HG03060 (cell line): ENCODE measurements at regions not wholly inside any gene's neighbourhood (a gene's known extent, or its start where the extent isn't known, plus 50 kb on each side); places are given as distances from the start of the nearest gene placed in this dataset.
"Not testable (repeated sequence)": the region's sequence is repeated elsewhere in the genome, so short reads cannot be mapped to it uniquely, and the experiment has no call there.

Source experiments
- ATAC-seq: cut with Tn5 transposase; IDR thresholded peaks from one replicate; pipeline ENCODE4 v1.9.1; 2021; ENCODE audit warnings: low read depth, moderate number of reproducible peaks; ENCODE audit not compliant: unreplicated experiment

DNA sequence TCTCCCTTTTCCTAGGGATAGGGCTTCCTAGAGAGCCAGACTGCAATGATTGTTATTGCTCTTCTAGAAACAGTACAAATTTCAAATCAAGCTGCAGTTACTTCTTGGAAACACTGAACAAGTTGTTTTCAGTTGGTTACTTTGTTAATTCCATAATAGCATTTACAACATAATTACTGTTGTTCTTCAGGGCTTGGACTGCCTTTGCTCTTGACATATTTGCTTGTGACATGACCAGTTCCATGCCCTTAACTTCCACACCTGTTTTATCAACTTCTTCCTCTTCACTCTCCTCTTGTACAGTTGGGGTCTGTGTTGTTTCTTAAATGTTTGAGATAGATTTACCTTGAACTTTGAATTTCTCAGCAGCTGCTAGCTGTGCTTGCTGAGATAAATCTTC is 104.4 kb downstream of the SEC23IP start:
- ATAC-seq: no peak

DNA sequence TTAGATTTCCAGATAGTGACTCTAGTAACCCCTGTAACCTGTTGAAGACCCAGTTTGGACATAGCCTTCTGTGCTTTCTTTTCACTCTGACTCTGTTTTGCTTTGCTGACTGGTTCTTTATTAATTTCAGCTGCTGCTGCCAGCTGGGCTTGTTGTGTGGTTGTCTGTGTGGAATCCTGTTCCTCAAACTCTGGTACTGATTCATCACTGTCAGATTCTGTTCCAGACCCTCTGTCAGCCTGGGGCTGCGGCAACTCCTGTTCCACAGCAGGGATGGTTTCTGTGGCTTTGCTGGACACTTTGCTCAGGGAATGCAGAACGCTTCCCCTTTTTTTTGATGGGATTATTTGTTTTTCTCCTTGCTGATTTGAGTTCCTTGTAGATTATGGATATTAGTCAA is 104.9 kb downstream of the SEC23IP start:
- no peak for ATAC-seq

DNA sequence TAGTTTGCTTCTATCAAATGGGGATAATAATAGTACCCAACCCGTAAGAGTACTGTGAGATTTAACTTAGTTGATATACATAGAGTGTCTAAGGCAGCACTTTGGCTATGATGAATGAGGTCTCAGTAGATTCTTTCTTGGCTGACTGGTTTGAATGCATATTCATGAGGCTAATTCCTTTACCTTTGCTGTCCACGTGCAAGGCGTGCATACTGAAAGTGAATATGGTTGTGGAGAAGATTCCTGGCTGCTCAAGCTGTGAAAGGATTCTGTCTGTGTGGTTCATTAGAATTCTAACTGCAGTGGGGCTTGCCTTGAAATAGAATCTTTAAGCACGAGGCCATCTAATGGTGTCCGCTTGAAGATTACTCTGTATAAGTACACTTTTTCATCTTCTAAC is 110.3 kb downstream of the SEC23IP start:
- no peak for ATAC-seq

DNA sequence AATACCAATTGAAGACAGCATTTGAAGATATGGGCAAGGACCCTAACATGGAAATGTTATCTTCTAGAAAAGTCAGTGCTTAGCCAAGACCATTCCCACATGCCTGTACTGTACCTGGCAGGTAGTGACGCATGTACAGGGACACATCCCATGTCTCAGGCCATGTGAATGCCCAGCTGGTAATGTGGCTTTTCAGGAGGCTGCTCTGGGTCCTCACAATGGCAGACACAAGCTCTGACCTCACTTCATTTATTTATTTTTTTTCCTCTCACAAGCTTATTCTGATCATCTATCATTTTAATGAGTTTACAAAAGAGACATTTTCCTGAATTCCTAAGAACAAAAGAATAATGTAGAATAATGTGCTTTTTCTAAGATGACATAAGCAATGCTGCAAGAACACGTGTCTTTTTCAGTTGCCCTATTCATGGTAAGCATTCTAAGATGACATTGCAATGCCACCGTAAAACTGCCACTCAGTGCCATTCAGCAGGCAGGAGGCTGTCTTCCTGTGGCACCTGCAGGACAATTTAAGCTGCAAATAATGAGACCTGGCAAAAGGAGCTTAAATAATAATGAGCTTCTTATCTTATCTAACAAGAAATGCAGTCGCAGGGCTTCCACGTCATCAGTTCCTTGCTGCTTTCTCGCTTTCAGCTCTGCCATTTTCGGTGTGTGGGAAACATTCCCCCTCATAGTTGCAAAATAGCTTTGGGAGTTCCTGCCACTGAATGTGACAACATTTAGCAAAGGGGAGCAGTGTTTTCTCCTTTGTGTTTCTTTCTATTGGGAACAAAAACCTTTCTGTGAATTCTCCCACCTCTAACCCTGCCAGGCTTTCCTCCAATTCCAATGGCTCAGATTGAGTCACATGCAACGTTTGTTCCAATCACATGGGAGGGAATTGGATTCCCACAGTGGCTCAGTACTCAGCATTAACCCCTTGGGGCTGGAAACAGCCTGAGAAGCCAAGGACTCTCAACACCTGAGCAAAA is 113.0 kb downstream of the SEC23IP start:
- no peak for ATAC-seq

DNA sequence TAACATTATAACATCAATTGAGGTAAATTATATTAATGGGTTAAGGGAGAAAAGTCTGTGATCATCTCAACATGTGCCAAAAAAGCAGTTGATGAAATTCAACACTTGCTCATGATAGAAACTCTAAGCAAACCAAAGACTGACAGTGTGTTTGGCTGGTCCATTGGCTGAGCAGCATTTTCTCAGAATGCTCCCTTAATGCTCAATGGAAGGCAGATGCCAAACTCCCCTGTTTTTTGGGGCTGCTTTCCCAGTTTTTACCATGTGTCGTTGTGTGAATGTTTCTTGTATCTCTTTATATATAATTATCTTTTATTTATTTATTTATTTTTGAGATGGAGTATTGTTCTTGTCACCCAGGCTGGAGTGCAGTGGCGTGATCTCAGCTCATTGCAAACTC is 114.7 kb downstream of the SEC23IP start:
- ATAC-seq: no peak

DNA sequence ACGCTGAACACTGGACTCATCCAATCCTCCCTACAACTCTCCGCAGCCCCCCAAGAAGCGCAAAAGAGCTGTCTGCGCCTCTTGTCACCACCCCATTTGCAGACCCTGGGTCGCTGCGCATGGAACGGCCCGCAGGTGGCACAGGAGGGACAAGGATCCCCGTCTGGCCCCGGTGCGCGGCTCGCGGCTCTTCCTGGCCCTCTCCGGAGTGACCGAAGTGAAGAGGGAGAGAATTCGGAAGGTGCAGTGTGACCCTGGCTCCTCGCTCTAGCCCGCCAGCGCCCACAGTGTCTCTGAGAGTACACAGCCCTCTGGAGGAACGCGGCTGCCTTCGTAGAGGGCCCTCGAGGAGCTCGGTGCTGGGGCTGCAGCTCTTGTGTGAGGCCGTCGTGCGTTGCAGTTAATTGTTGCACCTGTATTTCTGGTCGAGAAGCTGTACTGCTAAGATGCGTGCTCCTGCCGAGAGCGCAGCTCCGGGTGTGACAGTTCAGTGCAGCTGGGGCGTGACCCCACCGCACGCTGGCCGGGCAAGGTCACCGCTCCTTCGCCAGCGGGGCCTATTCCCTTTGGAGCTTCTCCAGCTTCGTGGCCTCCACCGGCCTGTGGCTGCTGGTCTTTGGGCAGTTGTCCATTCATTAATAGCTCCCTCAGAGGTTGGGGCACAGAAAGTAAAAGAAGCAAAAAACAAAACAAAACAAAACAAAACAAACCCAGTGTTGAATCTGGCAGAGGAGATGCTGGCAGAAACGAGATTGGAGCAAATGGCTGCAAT is 119.0 kb downstream of the SEC23IP start:
- no peak for ATAC-seq

DNA sequence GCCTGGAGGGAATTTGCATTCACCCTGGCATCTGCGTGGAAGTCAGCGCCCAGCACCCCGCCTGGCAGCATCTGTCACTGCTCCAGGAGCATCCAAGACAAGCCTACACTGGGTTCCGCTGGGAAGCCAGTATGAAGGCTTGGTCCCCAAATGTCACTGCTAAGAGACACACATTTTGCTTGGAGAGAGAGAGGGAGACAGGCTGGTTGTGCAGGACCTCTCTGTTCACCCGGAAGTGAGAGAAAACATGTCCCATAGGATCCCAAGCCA is 119.5 kb downstream of the SEC23IP start:
- no peak for ATAC-seq

DNA sequence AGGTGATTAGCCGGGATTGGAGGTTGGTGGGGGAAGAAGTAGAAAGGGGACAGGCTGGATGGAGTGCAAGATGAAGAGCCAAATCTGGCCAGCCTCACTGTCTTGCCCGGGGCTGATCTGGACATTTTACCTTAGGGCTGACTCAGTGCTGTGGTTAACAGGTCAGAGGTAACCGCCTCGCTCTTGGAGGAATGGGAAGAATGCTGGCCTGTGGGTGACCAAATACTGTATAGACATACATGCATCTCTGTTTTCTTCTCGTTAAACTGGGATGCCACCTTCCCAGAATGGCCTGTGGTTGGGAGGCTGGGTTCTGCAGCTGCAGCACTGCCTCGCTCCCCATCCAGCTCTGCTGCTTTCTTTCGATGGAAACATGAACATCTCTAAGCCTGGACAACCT is 120.0 kb downstream of the SEC23IP start:
- ATAC-seq: no peak

DNA sequence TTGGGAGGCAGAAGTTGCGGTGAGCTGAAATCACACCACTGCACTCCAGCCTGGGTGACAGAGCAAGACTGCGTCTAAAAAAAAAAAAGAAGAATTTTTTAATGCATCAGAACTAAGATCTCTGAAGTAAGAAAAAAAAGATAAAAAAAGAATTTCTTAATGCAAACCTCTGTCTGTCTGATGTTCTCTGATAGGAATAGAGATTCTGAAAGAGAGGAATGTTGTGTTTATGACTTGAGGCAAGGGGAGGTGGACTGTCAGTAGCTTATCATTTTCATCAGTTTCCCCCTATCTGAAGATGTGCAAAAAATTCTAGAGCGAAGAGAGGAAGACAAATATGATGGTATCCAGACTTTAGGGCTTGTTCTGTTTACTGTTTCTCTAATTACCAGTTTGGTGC is 121.5 kb downstream of the SEC23IP start:
- no peak for ATAC-seq

DNA sequence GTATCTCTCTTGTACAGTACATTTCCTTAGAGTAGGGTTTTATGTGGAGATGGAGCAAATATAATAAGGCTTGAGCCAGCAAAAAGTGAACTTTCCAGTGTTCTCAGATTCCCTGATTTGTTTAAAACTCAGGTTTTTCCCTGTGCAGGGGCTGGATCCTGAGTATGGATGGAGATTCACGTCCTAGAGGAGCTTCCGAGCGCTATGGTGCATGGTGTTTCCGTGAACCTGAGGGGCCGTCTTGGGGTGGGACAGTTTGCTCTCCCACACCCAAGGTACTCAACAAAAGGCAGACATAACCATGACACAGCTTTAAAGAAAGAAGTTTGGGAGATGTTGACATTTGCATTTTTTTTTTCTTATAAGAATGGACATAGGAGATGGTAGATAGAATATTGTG is 122.5 kb downstream of the SEC23IP start:
- ATAC-seq: no peak

DNA sequence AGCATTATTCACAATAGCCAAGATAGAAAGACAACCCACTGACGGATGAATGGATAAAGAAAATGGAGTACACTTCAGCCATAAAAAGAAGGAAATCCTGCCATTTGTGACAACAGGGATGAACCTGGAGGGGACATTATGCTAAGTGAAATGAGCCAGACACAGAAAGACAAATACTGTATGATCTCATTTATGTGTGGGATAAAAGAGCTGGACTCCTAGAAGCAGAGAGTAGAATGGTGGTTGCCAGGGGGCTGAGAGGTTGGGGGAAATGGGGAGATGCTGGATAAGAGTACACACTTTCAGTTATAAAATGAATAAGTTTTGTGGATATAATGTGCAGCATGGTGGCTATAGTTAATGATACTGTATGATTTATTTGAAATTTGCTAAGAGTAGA is 124.4 kb downstream of the SEC23IP start:
- no peak for ATAC-seq

DNA sequence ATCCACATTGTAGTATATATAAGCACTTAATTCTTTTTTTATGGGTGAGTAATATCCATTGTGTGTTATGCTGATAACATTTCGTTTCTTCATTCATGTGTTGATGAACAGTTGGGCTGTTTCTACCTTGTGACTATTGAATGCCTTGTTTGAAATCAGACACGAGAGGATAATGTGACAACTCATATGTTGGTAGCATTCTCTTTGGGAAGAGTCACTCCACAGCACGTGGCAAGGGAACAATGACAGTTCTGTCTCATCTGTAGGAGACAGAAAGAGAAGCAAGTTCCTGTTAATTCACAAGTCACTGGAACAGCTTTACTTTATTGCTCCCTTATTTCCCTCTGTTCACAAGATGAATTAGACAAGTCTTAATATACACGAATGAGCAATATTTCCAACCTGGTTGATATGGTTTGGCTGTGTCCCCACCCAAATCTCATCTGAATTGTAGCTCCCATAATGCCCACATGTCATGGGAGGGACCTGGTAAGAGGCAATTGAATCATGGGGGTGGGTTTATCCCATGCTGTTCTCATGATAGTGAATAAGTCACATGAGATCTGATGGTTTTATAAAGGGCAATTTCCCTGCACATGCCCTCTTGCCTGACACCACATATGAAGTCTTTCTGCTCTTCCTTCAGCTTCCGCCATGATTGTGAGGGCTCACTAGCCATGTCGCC is 125.3 kb downstream of the SEC23IP start:
- ATAC-seq: no peak

DNA sequence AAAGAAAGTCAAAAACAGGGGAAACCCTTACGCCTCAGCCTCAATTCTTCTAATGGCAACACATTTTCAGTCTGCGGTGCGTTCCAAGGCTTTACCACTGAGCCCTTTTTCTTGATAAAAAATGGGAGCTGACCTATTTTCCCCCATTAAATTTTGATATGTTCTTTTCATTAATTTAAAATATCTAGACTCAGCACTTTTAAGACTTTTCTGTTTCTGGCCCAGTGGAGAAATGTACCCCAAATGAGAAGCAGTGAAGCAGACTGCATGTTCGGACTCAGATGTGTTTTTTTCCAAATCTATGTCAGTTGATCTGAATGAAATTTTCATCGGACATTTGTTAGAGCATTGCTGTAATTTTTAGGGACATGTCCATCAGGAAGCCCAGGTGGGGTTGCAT is 126.2 kb downstream of the SEC23IP start:
- ATAC-seq: no peak

DNA sequence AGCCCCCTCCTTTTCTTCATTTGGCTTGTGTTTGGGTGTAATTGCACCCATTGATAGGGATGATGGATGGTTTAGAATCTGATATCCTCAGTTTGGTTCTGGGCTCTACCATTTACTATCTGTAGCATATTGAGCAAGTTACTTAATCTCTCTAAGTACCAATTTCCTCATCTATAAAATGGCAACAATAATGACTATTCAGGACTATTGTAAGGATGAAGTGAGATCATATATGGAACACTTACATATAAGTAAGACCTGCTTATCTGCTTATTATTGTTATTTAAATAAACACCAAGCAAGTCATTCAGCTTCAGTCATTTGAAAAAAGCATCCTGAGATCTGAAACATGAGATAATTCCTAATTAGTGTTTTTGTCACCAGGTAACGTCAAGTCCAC is 127.0 kb downstream of the SEC23IP start:
- no peak for ATAC-seq

DNA sequence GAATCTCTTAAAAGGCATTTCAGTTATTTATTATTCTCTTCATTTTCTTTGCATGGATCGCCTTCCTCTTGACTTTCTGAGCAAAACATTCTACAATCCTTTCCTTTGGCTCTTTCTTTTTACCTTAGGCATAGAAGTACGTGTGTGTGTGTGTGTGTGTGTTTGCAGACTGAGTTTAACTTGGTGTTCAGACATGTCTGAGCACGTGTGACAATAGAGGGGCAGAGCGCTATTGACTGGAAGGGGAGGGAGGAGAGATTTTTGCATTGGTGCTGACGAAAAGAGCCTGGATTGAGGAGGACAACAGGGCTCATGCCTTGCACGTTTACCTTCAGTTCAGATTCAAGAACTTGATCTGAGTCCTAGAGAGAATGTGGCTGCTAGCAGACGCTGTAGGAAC is 129.8 kb downstream of the SEC23IP start:
- no peak for ATAC-seq

DNA sequence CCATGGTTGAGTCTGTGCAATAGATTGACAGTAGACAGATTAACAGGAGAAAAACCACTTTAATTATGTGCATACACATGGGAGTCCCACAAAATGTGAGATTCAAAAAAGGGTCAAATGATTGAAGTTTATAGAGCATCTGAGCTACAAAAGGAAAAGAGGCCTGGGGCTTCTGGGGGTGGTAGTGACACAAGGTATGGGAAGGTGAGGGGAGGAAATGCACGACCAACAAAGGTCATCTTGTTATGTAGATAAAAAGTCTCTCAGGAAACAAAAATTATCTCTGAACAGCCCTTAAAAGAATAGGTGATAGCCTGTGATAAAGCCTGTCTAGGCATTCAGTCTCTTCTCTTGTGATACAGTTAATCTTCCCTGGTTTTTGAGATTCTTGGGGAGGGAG is 141.7 kb downstream of the SEC23IP start:
- ATAC-seq: no peak

DNA sequence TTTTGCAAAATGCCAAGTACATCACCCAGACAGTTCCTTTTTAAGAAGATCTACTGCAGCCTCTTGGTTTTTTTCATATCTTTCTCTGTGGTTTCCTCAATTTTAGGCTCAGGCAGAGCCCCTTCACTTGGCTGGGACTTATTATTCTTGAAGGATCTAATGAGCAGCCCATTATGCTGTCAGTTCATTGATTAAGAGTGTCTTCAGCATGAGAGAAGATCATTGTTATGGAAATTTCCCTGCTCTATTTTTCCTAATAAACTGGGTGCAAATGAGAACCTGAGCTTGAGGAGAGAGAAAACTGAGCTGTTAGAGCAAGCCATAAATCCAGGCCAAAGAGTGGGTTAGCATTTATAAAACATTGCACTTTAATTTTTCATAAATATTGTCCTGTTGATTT is 146.5 kb downstream of the SEC23IP start:
- no peak for ATAC-seq

DNA sequence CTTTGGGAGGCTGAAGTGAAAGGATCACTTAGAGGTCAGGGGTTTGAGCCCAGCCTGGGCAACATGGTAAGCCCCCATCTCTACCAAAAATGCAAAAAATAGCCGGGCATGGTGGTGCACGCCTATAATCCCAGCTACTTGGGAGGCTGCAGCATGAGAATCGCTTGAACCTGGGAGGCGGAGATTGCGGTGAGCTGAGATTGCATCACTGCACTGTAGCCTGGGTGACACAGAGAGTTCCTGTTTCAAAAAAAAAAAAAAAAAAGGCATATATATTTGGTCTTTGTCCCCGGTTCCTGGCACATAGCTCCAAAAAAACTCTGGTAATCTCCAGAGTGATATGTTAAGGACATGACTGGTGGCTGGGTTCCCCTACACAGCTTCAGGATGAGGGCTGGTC is 147.3 kb downstream of the SEC23IP start:
- ATAC-seq: no peak

DNA sequence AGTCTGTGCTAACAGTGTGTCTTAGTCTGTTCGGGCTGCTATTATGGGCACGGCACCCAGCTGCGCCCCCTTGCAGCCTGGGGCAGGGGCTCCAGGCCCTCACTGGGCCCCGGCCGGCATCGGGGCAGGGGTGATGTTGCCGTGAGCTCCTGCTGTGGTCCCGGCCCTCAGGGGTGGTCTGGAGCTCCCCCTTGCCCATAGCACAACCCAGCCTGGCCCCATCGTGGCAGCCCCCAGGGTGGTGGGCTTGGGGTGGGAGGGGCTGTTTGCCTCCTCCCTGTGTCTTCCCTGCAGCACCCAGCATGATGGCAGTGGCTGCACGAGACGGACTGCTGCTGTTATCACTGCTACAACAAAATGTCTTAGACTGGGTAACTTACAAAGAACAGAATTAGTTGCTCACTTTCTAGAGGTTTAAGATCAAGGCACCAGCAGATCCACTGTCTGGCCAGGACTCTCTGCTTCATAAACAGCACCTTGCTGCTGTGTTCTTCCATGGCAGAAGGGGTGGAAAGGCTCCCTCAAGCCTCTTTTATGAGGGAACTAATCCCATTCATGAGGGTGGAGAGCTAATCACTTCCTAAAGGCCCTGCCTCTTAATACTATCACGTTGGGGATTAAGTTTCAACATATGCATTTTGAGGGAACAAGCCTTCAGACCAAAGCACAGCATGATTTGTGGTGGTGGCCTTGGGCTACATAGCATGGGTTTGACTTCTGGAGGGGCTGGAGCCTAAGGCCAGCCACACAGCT is 149.5 kb downstream of the SEC23IP start:
- no peak for ATAC-seq

DNA sequence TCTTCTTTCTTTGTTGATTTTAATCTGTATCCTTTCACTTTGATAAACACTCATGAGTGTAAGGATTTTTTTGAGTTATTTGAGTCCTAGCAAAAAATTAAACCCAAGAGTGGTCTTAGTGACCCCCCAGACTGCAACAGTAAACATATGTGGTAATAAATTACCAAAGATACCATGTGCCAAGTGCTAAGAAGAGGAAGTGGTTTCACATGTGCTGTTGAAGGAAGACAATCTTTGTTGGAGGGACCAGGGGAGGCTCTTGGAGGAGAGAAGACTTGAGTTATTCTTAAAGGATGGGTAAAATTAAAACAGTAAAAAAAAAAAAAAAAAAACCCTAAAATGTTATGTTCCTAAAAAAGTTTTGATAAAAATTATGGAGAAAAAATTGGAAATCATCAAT is 150.2 kb downstream of the SEC23IP start:
- no peak for ATAC-seq

DNA sequence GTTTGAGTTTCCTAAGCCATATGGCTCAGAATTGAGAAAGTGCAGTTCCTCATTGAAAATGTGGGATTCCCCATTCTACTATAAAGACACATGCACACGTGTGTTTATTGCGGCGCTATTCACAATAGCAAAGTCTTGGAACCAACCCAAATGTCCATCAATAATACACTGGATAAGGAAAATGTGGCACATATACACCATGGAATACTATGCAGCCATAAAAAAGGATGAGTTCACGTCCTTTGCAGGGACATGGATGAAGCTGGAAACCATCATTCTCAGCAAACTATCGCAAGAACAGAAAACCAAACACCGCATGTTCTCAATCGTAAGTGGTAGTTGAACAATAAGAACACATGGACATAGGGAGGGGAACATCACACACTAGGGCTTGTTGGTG is 154.8 kb downstream of the SEC23IP start:
- not testable (repeated sequence) for ATAC-seq
